GM12878 (cell line): ENCODE measurements at regions not wholly inside any gene's neighbourhood (a gene's known extent, or its start where the extent isn't known, plus 50 kb on each side); places are given as distances from the start of the nearest gene placed in this dataset.

Source experiments
- EP300 ChIP-seq, 2 experiments: fragments of 150-350 bp in 1 of 2; IDR thresholded peaks; 2 replicates each; pipeline ENCODE4 v1.6.1; 2011 to 2012; ENCODE audit warnings: low read depth in 2 of 2, low read length in 2 of 2, borderline replicate concordance in 1 of 2, improper control_type of control experiment in 1 of 2, inconsistent platforms in 1 of 2; ENCODE audit not compliant: control insufficient read depth in 1 of 2
- EZH2 ChIP-seq: IDR thresholded peaks from 2 replicates; pipeline ENCODE4 v1.6.1; 2012; ENCODE audit warnings: low read depth, mild to moderate bottlenecking, control low read depth, inconsistent platforms, low read length, borderline replicate concordance; ENCODE audit not compliant: control insufficient read depth
- JUND ChIP-seq: IDR thresholded peaks from 2 replicates; pipeline ENCODE4 v1.6.1; 2012; ENCODE audit warnings: low read depth, mild to moderate bottlenecking, low read length, improper control_type of control experiment, moderate library complexity
- POLR2AphosphoS5 ChIP-seq: IDR thresholded peaks from 2 replicates; pipeline ENCODE4 v1.6.1; 2011; ENCODE audit warnings: mild to moderate bottlenecking, low read length, inconsistent platforms
- RFX5 ChIP-seq: IDR thresholded peaks from 2 replicates; pipeline ENCODE4 v1.6.1; 2011; ENCODE audit warnings: low read depth, low read length, improper control_type of control experiment
- TAF1 ChIP-seq: IDR thresholded peaks from 2 replicates; pipeline ENCODE4 v1.6.1; 2011; ENCODE audit warnings: mild to moderate bottlenecking, low read depth, low read length, borderline replicate concordance
- TBL1XR1 ChIP-seq: IDR thresholded peaks from 2 replicates; pipeline ENCODE4 v1.6.1; 2012; ENCODE audit warnings: low read depth, low read length, improper control_type of control experiment
- TF ChIP-seq, protein P1 (sequence below), 3 experiments: IDR thresholded peaks in 2 of 3; conservative IDR thresholded peaks in 1 of 3; 2 replicates each; pipeline ENCODE4 v1.5.1; 2011; ENCODE audit warnings: low read depth in 3 of 3, low read length in 3 of 3, mild to moderate bottlenecking in 3 of 3, control low read depth in 2 of 3, moderate library complexity in 2 of 3, inconsistent platforms in 1 of 3, mixed read lengths in 1 of 3; ENCODE audit not compliant: control insufficient read depth in 2 of 3, insufficient read depth in 1 of 3; ENCODE audit errors: extremely low read depth in 1 of 3
- TF ChIP-seq, protein P2 (sequence below): fragments of 450-650 bp; IDR thresholded peaks from 2 replicates; pipeline ENCODE4 v1.6.1; 2016; ENCODE audit warnings: mild to moderate bottlenecking, moderate library complexity, borderline replicate concordance

- no peak for TF ChIP-seq RFX5
- TF ChIP-seq EZH2 = no peak
- TF ChIP-seq POLR2AphosphoS5 = no peak
- TF ChIP-seq, protein P1, sequence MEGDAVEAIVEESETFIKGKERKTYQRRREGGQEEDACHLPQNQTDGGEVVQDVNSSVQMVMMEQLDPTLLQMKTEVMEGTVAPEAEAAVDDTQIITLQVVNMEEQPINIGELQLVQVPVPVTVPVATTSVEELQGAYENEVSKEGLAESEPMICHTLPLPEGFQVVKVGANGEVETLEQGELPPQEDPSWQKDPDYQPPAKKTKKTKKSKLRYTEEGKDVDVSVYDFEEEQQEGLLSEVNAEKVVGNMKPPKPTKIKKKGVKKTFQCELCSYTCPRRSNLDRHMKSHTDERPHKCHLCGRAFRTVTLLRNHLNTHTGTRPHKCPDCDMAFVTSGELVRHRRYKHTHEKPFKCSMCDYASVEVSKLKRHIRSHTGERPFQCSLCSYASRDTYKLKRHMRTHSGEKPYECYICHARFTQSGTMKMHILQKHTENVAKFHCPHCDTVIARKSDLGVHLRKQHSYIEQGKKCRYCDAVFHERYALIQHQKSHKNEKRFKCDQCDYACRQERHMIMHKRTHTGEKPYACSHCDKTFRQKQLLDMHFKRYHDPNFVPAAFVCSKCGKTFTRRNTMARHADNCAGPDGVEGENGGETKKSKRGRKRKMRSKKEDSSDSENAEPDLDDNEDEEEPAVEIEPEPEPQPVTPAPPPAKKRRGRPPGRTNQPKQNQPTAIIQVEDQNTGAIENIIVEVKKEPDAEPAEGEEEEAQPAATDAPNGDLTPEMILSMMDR (IDR thresholded peaks at IDR 0.05 in 2 of 3, conservative IDR thresholded peaks at IDR 0.05 in 1 of 3; ENCODE audit: control insufficient read depth in 2 of 3, extremely low read depth in 1 of 3, insufficient read depth in 1 of 3, low read depth in 3 of 3, low read length in 3 of 3) = no peak
- no peak for TF ChIP-seq EP300 (IDR thresholded peaks at IDR 0.05; ENCODE audit: borderline replicate concordance in 1 of 2, control insufficient read depth in 1 of 2, low read depth in 2 of 2, low read length in 2 of 2)
- no peak for TF ChIP-seq JUND
- no peak for TF ChIP-seq TAF1
- TF ChIP-seq, protein P2, sequence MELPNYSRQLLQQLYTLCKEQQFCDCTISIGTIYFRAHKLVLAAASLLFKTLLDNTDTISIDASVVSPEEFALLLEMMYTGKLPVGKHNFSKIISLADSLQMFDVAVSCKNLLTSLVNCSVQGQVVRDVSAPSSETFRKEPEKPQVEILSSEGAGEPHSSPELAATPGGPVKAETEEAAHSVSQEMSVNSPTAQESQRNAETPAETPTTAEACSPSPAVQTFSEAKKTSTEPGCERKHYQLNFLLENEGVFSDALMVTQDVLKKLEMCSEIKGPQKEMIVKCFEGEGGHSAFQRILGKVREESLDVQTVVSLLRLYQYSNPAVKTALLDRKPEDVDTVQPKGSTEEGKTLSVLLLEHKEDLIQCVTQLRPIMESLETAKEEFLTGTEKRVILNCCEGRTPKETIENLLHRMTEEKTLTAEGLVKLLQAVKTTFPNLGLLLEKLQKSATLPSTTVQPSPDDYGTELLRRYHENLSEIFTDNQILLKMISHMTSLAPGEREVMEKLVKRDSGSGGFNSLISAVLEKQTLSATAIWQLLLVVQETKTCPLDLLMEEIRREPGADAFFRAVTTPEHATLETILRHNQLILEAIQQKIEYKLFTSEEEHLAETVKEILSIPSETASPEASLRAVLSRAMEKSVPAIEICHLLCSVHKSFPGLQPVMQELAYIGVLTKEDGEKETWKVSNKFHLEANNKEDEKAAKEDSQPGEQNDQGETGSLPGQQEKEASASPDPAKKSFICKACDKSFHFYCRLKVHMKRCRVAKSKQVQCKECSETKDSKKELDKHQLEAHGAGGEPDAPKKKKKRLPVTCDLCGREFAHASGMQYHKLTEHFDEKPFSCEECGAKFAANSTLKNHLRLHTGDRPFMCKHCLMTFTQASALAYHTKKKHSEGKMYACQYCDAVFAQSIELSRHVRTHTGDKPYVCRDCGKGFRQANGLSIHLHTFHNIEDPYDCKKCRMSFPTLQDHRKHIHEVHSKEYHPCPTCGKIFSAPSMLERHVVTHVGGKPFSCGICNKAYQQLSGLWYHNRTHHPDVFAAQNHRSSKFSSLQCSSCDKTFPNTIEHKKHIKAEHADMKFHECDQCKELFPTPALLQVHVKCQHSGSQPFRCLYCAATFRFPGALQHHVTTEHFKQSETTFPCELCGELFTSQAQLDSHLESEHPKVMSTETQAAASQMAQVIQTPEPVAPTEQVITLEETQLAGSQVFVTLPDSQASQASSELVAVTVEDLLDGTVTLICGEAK = no peak
- TF ChIP-seq TBL1XR1 = no peak
Measured at GRCh38 chr21:17370916-17371315, 141.9 kb upstream of the CXADR start.
